H1 (cell line): ENCODE measurements at regions not wholly inside any gene's neighbourhood (a gene's known extent, or its start where the extent isn't known, plus 50 kb on each side); places are given as distances from the start of the nearest gene placed in this dataset.

ENCODE experiments used
- CTCF ChIA-PET: fragments of 300-600 bp; sonication (Branson Sonifier 250); formaldehyde crosslinking; loops from one replicate; lab custom pipeline; 2021; ENCODE audit not compliant: partially characterized antibody; lab: Charles Lee
- POLR2A ChIA-PET: fragments of 300-600 bp; sonication (Branson Sonifier 250); formaldehyde crosslinking; loops from one replicate; lab custom pipeline; 2021; ENCODE audit warnings: inconsistent platforms; ENCODE audit not compliant: partially characterized antibody; lab: Charles Lee
- DNase-seq, 2 experiments: peaks; one replicate each; pipeline versions ENCODE4 v3.0.0 to v3.0.0-alpha.2; 2010 to 2022; ENCODE audit warnings: low spot score in 2 of 2, low read depth in 1 of 2, mixed read lengths in 1 of 2
- FAIRE-seq: peaks from 2 replicates; lab custom pipeline; 2011; peaks lifted over from hg19 to GRCh38; lab: Jason Lieb, UNC
- H2AFZ ChIP-seq: 2 replicates; pipeline ENCODE4 v1.8.1; 2012; ENCODE audit warnings: low read length, inconsistent platforms
- H2AK5ac ChIP-seq: 2 replicates; pipeline ENCODE4 v1.6.1; 2013; ENCODE audit warnings: low read depth, low read length
- H2BK120ac ChIP-seq: replicated peaks from 2 replicates; pipeline ENCODE3; 2013; ENCODE audit warnings: low read depth, low read length, inconsistent platforms
- H2BK12ac ChIP-seq: 2 replicates; pipeline ENCODE4 v1.6.1; 2013; ENCODE audit warnings: low read depth, low read length
- H2BK15ac ChIP-seq: 2 replicates; pipeline ENCODE4 v1.6.1; 2013; ENCODE audit warnings: low read length
- H2BK20ac ChIP-seq: 2 replicates; pipeline ENCODE4 v1.6.1; 2013; ENCODE audit warnings: low read length
- H2BK5ac ChIP-seq: 2 replicates; pipeline ENCODE4 v1.6.1; 2013; ENCODE audit warnings: low read depth, low read length
- H3K14ac ChIP-seq: 2 replicates; pipeline ENCODE4 v1.6.1; 2013; ENCODE audit warnings: inconsistent platforms; ENCODE audit not compliant: insufficient read length
- H3K18ac ChIP-seq: 2 replicates; pipeline ENCODE4 v1.6.1; 2013; ENCODE audit warnings: low read length; ENCODE audit errors: extremely low read depth
- H3K23ac ChIP-seq: 2 replicates; pipeline ENCODE4 v1.6.1; 2013; ENCODE audit warnings: inconsistent platforms; ENCODE audit not compliant: insufficient read length
- H3K23me2 ChIP-seq: 2 replicates; pipeline ENCODE4 v1.6.1; 2013; ENCODE audit warnings: low read depth, low read length
- H3K27ac ChIP-seq: 2 replicates; pipeline ENCODE4 v1.6.1; 2011; ENCODE audit warnings: low read depth, low read length, inconsistent platforms
- H3K27me3 ChIP-seq, 4 experiments: replicated peaks in 1 of 4; 1 replicate in 1 of 4; 2 replicates in 3 of 4; pipeline versions ENCODE4 v1.6.1 to v1.8.1; 2011 to 2013; ENCODE audit warnings: low read length in 3 of 4, mild to moderate bottlenecking in 3 of 4, inconsistent platforms in 2 of 4, mixed read lengths in 2 of 4, moderate library complexity in 1 of 4; ENCODE audit not compliant: control insufficient read depth in 3 of 4, insufficient read depth in 3 of 4; ENCODE audit errors: extremely low read depth in 1 of 4
- H3K36me3 ChIP-seq, 4 experiments: 2 replicates each; pipeline versions ENCODE4 v1.6.1 to v1.8.1; 2011 to 2013; ENCODE audit warnings: mild to moderate bottlenecking in 4 of 4, low read length in 3 of 4, moderate library complexity in 2 of 4, control low read depth in 1 of 4, inconsistent platforms in 1 of 4; ENCODE audit not compliant: insufficient read depth in 4 of 4, control insufficient read depth in 2 of 4
- H3K4ac ChIP-seq: replicated peaks from 2 replicates; pipeline ENCODE3; 2013; ENCODE audit warnings: low read length, low read depth, mixed read lengths, inconsistent platforms; ENCODE audit not compliant: insufficient read length
- H3K4me1 ChIP-seq, 4 experiments: replicated peaks in 1 of 4; 1 replicate in 1 of 4; 2 replicates in 3 of 4; pipeline versions ENCODE4 v1.6.1 to v1.8.1; 2011 to 2013; ENCODE audit warnings: low read length in 3 of 4, inconsistent platforms in 2 of 4, mixed read lengths in 1 of 4; ENCODE audit not compliant: insufficient read depth in 4 of 4, control insufficient read depth in 3 of 4
- H3K4me2 ChIP-seq, 2 experiments: 2 replicates each; pipeline versions ENCODE4 v1.6.1 to v1.8.1; 2011 to 2013; ENCODE audit warnings: low read depth in 2 of 2, low read length in 2 of 2, control low read depth in 1 of 2, inconsistent platforms in 1 of 2, mild to moderate bottlenecking in 1 of 2; ENCODE audit not compliant: insufficient read depth in 1 of 2
- H3K4me3 ChIP-seq, 4 experiments: fragments of 200-600, 300-600 bp in 1 of 4; sonication (generic), shearing (Covaris generic), sonication (Bioruptor Twin) in 1 of 4; 2 replicates each; pipeline versions ENCODE4 v1.5.1 to v1.8.1; 2011 to 2016; ENCODE audit warnings: low read length in 4 of 4, low read depth in 3 of 4, control low read depth in 2 of 4, inconsistent platforms in 2 of 4, mild to moderate bottlenecking in 2 of 4, mixed read lengths in 1 of 4, moderate library complexity in 1 of 4; ENCODE audit not compliant: insufficient read depth in 2 of 4; ENCODE audit errors: extremely low read depth in 1 of 4
- H3K56ac ChIP-seq: replicated peaks from 2 replicates; pipeline ENCODE3; 2013; ENCODE audit warnings: low read depth, mild to moderate bottlenecking, mixed read lengths, low read length, inconsistent platforms; ENCODE audit not compliant: insufficient read length
- H3K79me1 ChIP-seq: 2 replicates; pipeline ENCODE4 v1.6.1; 2013; ENCODE audit warnings: low read depth, low read length, control low read depth
- H3K79me2 ChIP-seq, 2 experiments: 2 replicates each; pipeline versions ENCODE4 v1.6.1 to v1.8.1; 2012 to 2013; ENCODE audit warnings: low read length in 2 of 2, mild to moderate bottlenecking in 2 of 2, inconsistent platforms in 1 of 2; ENCODE audit not compliant: insufficient read depth in 2 of 2, control insufficient read depth in 1 of 2
- H3K9ac ChIP-seq, 4 experiments: replicated peaks in 1 of 4; 1 replicate in 1 of 4; 2 replicates in 3 of 4; pipeline versions ENCODE4 v1.6.1 to v1.8.1; 2011 to 2013; ENCODE audit warnings: low read depth in 3 of 4, low read length in 3 of 4, control low read depth in 2 of 4, mild to moderate bottlenecking in 2 of 4, moderate library complexity in 2 of 4, inconsistent platforms in 1 of 4; ENCODE audit errors: extremely low read depth in 1 of 4
- H3K9me3 ChIP-seq, 2 experiments: 2 replicates each; pipeline versions ENCODE4 v1.6.1 to v1.8.1; 2012 to 2013; ENCODE audit warnings: mild to moderate bottlenecking in 2 of 2, moderate library complexity in 2 of 2, control low read depth in 1 of 2, inconsistent platforms in 1 of 2, low read depth in 1 of 2, low read length in 1 of 2, mixed read lengths in 1 of 2; ENCODE audit not compliant: insufficient read depth in 2 of 2
- H4K20me1 ChIP-seq, 2 experiments: replicated peaks in 1 of 2; 2 replicates each; pipeline versions ENCODE3 to v1.8.1; 2011 to 2013; ENCODE audit warnings: inconsistent platforms in 2 of 2, low read length in 2 of 2, mild to moderate bottlenecking in 1 of 2; ENCODE audit not compliant: insufficient read depth in 2 of 2, control insufficient read depth in 1 of 2
- H4K5ac ChIP-seq: 2 replicates; pipeline ENCODE4 v1.6.1; 2013; ENCODE audit warnings: low read length, low read depth, mixed read lengths, inconsistent platforms; ENCODE audit not compliant: insufficient read length
- H4K8ac ChIP-seq: 2 replicates; pipeline ENCODE4 v1.8.0; 2013; ENCODE audit warnings: mild to moderate bottlenecking, moderate library complexity, low read length, inconsistent platforms; ENCODE audit not compliant: insufficient read depth; ENCODE audit errors: extremely low read depth
- H4K91ac ChIP-seq: replicated peaks from 2 replicates; pipeline ENCODE3; 2013; ENCODE audit warnings: low read length, mixed read lengths, inconsistent platforms; ENCODE audit not compliant: insufficient read length
- ATF2 ChIP-seq: IDR thresholded peaks from 2 replicates; pipeline ENCODE4 v1.6.1; 2012; ENCODE audit warnings: low read length, inconsistent platforms
- ATF3 ChIP-seq: IDR thresholded peaks from 2 replicates; pipeline ENCODE4 v1.6.1; 2011; ENCODE audit warnings: low read depth, mild to moderate bottlenecking, low read length; ENCODE audit not compliant: insufficient read depth
- CTBP2 ChIP-seq: IDR thresholded peaks from 2 replicates; pipeline ENCODE4 v1.7.0; 2011; ENCODE audit warnings: borderline replicate concordance, mild to moderate bottlenecking, moderate library complexity, mixed read lengths, low read length; ENCODE audit not compliant: insufficient read depth, insufficient read length
- KDM5A ChIP-seq: fragments of 200-600 bp; IDR thresholded peaks from 2 replicates; pipeline ENCODE4 v1.7.1; 2012; ENCODE audit warnings: mild to moderate bottlenecking, low read length, inconsistent platforms, mixed read lengths
- MAFK ChIP-seq: IDR thresholded peaks from 2 replicates; pipeline ENCODE4 v1.6.1; 2012; ENCODE audit warnings: low read depth, mild to moderate bottlenecking, improper control_type of control experiment, low read length
- RFX5 ChIP-seq: IDR thresholded peaks from 2 replicates; pipeline ENCODE4 v1.6.1; 2011; ENCODE audit warnings: low read depth, low read length, improper control_type of control experiment, borderline replicate concordance
- SUZ12 ChIP-seq: fragments of 200-600 bp; sonication (generic); IDR thresholded peaks from 2 replicates; pipeline ENCODE4 v1.6.1; 2012; ENCODE audit warnings: mild to moderate bottlenecking, inconsistent platforms, low read length, moderate library complexity, mixed read lengths
- WGBS, 2 experiments: shearing (Covaris generic) in 1 of 2; methylation state at CpG; one replicate each; pipeline versions ENCODE4 v1.1.6 to v1.1.7; 2013 to 2015; ENCODE audit warnings: low lambda C conversion rate in 2 of 2, mixed read lengths in 2 of 2, inconsistent platforms in 1 of 2, low coverage in 1 of 2, missing lambda C conversion rate in 1 of 2; ENCODE audit not compliant: insufficient replicate concordance in 2 of 2, insufficient coverage in 1 of 2, insufficient read length in 1 of 2; ENCODE audit errors: extremely low coverage in 1 of 2, missing lambda C conversion rate in 1 of 2; 5-methylcytosine and 5-hydroxymethylcytosine counted together
- TF ChIP-seq, protein P1 (sequence below): IDR thresholded peaks from 2 replicates; pipeline ENCODE4 v1.6.1; 2012; ENCODE audit warnings: inconsistent platforms

DNA sequence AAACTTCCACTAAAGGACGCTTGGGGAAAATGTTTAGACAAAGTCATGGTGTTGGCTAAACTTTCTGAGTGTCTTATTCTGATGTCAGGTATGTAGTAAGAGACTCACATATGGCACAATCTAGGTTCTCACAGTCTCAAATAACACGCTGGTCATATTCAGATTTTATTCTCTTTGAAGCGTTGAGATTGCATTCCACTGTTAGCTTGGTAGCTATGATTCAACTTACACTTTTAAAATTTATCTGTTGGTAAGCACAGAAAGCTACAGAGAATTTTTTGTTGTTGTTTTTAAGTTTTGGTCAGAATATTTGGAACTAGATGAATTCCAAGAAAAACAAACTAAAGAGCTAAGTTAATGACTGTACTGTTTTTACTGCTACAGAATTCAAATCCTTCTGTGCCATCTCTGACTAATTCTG is 126.7 kb downstream of the PRRX1 start:
- no peaks in the 10 kb centered on the region for H4K20me1 ChIP-seq
- FAIRE-seq = no peak
- no peaks in the 10 kb centered on the region for H3K79me2 ChIP-seq
- H3K4me3 ChIP-seq = no peak overlapping the region
- no peak overlapping the region for H3K14ac ChIP-seq
- TF ChIP-seq, protein P1, sequence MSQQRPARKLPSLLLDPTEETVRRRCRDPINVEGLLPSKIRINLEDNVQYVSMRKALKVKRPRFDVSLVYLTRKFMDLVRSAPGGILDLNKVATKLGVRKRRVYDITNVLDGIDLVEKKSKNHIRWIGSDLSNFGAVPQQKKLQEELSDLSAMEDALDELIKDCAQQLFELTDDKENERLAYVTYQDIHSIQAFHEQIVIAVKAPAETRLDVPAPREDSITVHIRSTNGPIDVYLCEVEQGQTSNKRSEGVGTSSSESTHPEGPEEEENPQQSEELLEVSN = no peak
- no peak for TF ChIP-seq SUZ12
- TF ChIP-seq KDM5A = no peak
- no peak for TF ChIP-seq ATF3
- no peak for TF ChIP-seq CTBP2
- no peak for TF ChIP-seq ATF2
- TF ChIP-seq MAFK = no peak
- TF ChIP-seq RFX5 = no peak
- ChIA-PET CTCF (interaction anchor here (0.7 to 1.5 kb wide), 5 partner anchors 16 to 181 kb away, joined by 3 to 4 read pairs (median 3); no protein-coding TSS in a partner anchor), POLR2A (no interaction called here)
- H3K27ac ChIP-seq = no peak overlapping the region
- no peaks in the 10 kb centered on the region for H3K23me2 ChIP-seq
- peaks cover 0 to 2% (median 0%) of the 10 kb centered on the region in 4 experiments; a peak in 1 of 7 replicates for H3K4me1 ChIP-seq
- H4K5ac ChIP-seq = no peak overlapping the region
- H2AK5ac ChIP-seq = no peak overlapping the region
- H2BK120ac ChIP-seq = no peak overlapping the region
- H4K91ac ChIP-seq = no peak overlapping the region
- no peak overlapping the region for H2BK20ac ChIP-seq
- H3K18ac ChIP-seq = no peak overlapping the region
- H4K8ac ChIP-seq = no peak overlapping the region
- H3K27me3 ChIP-seq = no peaks in the 10 kb centered on the region
- H3K23ac ChIP-seq = no peak overlapping the region
- peak overlapping the region; percentile 61 for H2AFZ ChIP-seq
- H3K9ac ChIP-seq = no peak overlapping the region
- H3K36me3 ChIP-seq = no peaks in the 10 kb centered on the region
- H2BK5ac ChIP-seq = no peak overlapping the region
- no peak for DNase-seq
- no peak overlapping the region for H3K4me2 ChIP-seq
- H2BK12ac ChIP-seq = no peak overlapping the region
- no peaks in the 10 kb centered on the region for H3K9me3 ChIP-seq
- no peak overlapping the region for H2BK15ac ChIP-seq
- no peak overlapping the region for H3K4ac ChIP-seq
- H3K56ac ChIP-seq = no peak overlapping the region
- no peaks in the 10 kb centered on the region for H3K79me1 ChIP-seq
- WGBS, 2 experiments = 77% methylated on average over 3 of the region's 3 CpGs; no CpG with 5 or more reads in 1 of the 2 experiments
